ENCODE measurements at regions not wholly inside any gene's neighbourhood (a gene's known extent, or its start where the extent isn't known, plus 50 kb on each side); places are given as distances from the start of the nearest gene placed in this dataset.

DNA sequence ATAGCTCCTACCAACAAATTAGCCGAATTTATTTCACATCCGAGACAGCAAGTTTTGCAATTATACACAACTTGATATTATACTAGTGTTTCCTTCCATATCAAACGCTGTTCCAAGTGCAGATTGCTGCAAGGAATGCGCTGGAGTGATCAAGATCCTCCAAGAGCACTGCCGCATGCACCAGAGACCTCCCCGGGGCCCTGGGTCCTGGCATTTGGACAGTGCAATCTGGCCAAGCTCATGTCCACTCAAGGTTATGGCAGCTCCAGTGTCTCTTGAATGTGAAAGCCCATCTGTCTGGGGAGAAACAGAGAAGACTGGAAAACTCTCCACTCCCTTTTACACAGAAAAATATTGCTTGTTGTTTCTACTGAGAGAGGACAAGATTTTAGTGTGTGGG, 111.9 kb downstream of the HSPH1 start:
- Mint-ChIP-seq H3K27me3 (peaks cover 30% of the 10 kb centered on the region), H3K4me3 (ENCODE audit: low read depth) (no peak overlapping the region), H3K9me3 (ENCODE audit: low read depth) (no peaks in the 10 kb centered on the region), H3K36me3 (ENCODE audit: insufficient read depth) (no peaks in the 10 kb centered on the region), H3K4me1 (ENCODE audit: low read depth) (no peaks in the 10 kb centered on the region), H3K27ac (no peak overlapping the region)
- TF ChIP-seq CTCF (IDR thresholded peaks at IDR 0.05; ENCODE audit: unreplicated experiment), result no peak
- no peak for DNase-seq (ENCODE audit: low spot score, unreplicated experiment)

DNA sequence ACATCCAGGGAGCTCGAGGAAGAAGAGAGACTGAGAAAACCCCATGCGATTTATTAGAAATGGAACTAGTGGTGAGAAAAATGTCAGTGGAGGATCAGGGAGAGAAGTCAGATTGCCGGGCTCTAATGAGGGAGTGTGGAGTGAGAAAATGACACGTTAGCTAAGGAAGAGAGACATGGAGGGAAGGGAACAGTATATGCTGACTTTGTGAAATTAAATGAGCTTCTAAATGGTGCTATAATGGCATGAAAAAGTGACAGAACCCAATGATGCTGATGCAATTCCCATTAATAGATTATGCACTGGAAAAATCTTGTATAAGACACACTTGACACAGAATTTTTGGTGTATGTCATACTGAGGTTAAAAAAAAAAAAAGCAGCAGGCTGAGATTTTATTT, 112.6 kb downstream of the HSPH1 start:
- no peak overlapping the region for H3K4me3 Mint-ChIP-seq (ENCODE audit: low read depth)
- H3K27me3 Mint-ChIP-seq, result peaks cover 34% of the 10 kb centered on the region
- no peak for TF ChIP-seq CTCF (IDR thresholded peaks at IDR 0.05; ENCODE audit: unreplicated experiment)
- no peaks in the 10 kb centered on the region for H3K36me3 Mint-ChIP-seq (ENCODE audit: insufficient read depth)
- no peak for DNase-seq (ENCODE audit: low spot score, unreplicated experiment)
- H3K4me1 Mint-ChIP-seq (ENCODE audit: low read depth), result no peaks in the 10 kb centered on the region
- H3K9me3 Mint-ChIP-seq (ENCODE audit: low read depth), result no peaks in the 10 kb centered on the region
- no peak overlapping the region for H3K27ac Mint-ChIP-seq

- Mint-ChIP-seq H3K27ac (no peak overlapping the region), H3K4me1 (ENCODE audit: low read depth) (no peaks in the 10 kb centered on the region), H3K27me3 (peaks cover 37% of the 10 kb centered on the region), H3K36me3 (ENCODE audit: insufficient read depth) (no peaks in the 10 kb centered on the region), H3K4me3 (ENCODE audit: low read depth) (no peak overlapping the region), H3K9me3 (ENCODE audit: low read depth) (no peaks in the 10 kb centered on the region)
- TF ChIP-seq CTCF (IDR thresholded peaks at IDR 0.05; ENCODE audit: unreplicated experiment), result no peak
- DNase-seq (ENCODE audit: low spot score, unreplicated experiment), result no peak
Measured at GRCh38 chr13:31048521-31048920, 113.2 kb downstream of the HSPH1 start.

GRCh38 chr13:31046711-31047279, 114.3 kb downstream of the TEX26 start:
- Mint-ChIP-seq H3K9me3 (ENCODE audit: low read depth) (no peaks in the 10 kb centered on the region), H3K27ac (no peak overlapping the region), H3K36me3 (ENCODE audit: insufficient read depth) (no peaks in the 10 kb centered on the region), H3K4me1 (ENCODE audit: low read depth) (no peaks in the 10 kb centered on the region), H3K4me3 (ENCODE audit: low read depth) (no peak overlapping the region), H3K27me3 (peaks cover 42% of the 10 kb centered on the region)
- TF ChIP-seq CTCF (IDR thresholded peaks at IDR 0.05; ENCODE audit: unreplicated experiment), result no peak
- no peak for DNase-seq (ENCODE audit: low spot score, unreplicated experiment)

DNA sequence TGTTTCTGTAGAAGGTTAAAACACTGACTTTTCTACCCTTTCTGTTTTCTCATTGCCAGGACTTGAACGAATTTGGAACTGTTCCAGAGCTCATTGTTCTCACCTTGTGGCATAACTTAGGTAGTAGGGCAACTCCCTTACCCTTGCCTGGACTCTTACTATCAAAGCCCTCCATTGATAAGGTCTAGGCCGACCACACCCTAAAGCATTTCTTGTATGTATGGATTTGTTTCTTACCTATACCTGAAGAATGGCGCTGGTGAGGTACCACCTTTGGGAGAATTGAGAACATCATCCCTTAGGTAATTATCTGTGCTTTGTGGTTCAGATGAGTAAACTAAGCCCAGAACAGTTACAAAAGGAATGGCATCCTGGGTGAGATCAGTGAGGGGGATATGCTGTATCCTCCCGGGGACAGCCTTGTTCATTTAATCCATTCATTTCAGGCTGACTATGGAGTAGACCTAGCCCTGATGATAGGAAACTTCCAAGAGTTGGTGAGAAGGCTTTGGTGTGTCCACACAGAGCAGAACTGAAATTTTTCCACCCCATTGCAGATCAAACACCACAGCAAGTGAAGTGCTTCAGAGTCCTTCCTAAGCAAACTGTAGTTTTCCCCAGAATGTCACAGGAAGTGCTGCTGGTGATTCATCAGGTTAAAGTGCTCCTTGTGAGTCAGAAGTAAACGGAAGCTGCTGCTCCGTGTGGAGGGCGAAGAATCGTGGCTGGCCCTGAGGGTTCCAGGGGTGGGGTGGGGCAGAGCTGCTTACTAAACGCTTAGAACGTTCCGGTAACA, 113.0 kb downstream of the TEX26 start:
- H3K36me3 Mint-ChIP-seq (ENCODE audit: insufficient read depth), result no peaks in the 10 kb centered on the region

More for the DNA sequence above, 113.0 kb downstream of the TEX26 start:
- Mint-ChIP-seq H3K27me3 (peaks cover 31% of the 10 kb centered on the region), H3K4me1 (ENCODE audit: low read depth) (no peaks in the 10 kb centered on the region), H3K27ac (no peak overlapping the region), H3K4me3 (ENCODE audit: low read depth) (no peak overlapping the region), H3K9me3 (ENCODE audit: low read depth) (no peaks in the 10 kb centered on the region)
- no peak for TF ChIP-seq CTCF (IDR thresholded peaks at IDR 0.05; ENCODE audit: unreplicated experiment)
- no peak for DNase-seq (ENCODE audit: low spot score, unreplicated experiment)

Measured in progenitor cell of endocrine pancreas (in vitro differentiated cells).